ENCODE measurements at regions not wholly inside any gene's neighbourhood (a gene's known extent, or its start where the extent isn't known, plus 50 kb on each side); places are given as distances from the start of the nearest gene placed in this dataset.

DNA sequence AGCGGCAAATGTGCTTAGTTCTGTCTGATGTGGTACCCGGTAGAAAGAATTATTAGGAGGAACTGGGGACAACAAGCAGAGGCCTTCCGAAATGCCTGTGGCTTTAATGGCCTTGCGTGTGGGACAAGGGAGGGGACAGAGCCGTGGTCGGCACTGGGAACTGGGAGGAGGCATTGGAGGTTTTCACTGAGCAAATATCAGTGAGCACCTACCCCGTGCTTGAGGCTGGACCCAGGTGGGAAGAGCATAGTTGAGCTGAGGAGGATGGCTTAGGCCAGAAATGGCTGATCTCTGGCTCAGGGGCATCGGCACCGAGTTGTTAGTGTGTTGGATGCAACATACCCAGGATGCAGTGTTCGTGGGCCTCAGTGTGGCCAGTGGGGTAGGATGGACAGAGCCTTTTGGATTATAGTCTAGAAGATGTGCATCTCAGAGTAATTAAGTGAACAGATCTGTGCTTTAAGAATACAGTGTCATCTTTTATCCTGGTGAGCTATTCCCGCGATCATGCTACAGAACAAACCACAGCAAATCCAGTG is 201.3 kb downstream of the TEX29 start:
- TF ChIP-seq, protein P1, sequence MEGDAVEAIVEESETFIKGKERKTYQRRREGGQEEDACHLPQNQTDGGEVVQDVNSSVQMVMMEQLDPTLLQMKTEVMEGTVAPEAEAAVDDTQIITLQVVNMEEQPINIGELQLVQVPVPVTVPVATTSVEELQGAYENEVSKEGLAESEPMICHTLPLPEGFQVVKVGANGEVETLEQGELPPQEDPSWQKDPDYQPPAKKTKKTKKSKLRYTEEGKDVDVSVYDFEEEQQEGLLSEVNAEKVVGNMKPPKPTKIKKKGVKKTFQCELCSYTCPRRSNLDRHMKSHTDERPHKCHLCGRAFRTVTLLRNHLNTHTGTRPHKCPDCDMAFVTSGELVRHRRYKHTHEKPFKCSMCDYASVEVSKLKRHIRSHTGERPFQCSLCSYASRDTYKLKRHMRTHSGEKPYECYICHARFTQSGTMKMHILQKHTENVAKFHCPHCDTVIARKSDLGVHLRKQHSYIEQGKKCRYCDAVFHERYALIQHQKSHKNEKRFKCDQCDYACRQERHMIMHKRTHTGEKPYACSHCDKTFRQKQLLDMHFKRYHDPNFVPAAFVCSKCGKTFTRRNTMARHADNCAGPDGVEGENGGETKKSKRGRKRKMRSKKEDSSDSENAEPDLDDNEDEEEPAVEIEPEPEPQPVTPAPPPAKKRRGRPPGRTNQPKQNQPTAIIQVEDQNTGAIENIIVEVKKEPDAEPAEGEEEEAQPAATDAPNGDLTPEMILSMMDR (IDR thresholded peaks at IDR 0.05; ENCODE audit: low read length): no peak
- no peak for TF ChIP-seq EZH2 (optimal IDR thresholded peaks at IDR 0.05; ENCODE audit: low read depth, low read length)
- TF ChIP-seq EZH2phosphoT487 (IDR thresholded peaks at IDR 0.05; ENCODE audit: low read length): no peak
